GM12878 (cell line): ENCODE measurements at regions not wholly inside any gene's neighbourhood (a gene's known extent, or its start where the extent isn't known, plus 50 kb on each side); places are given as distances from the start of the nearest gene placed in this dataset.

ENCODE experiments used
- ATF3 ChIP-seq: IDR thresholded peaks from 2 replicates; pipeline ENCODE4 v1.6.1; 2011; ENCODE audit warnings: low read depth, mild to moderate bottlenecking, low read length, moderate library complexity, borderline replicate concordance; ENCODE audit errors: extremely low read depth
- EZH2 ChIP-seq: IDR thresholded peaks from 2 replicates; pipeline ENCODE4 v1.6.1; 2012; ENCODE audit warnings: low read depth, mild to moderate bottlenecking, control low read depth, inconsistent platforms, low read length, borderline replicate concordance; ENCODE audit not compliant: control insufficient read depth
- GABPA ChIP-seq: IDR thresholded peaks from 2 replicates; pipeline ENCODE4 v1.6.1; 2014; ENCODE audit warnings: antibody characterized with exemption, low read depth, mild to moderate bottlenecking, inconsistent platforms
- HDAC6 ChIP-seq: fragments of 200-600 bp; sonication (generic); IDR thresholded peaks from one replicate; pipeline ENCODE4 v1.8.0; 2017; ENCODE audit warnings: antibody characterized with exemption; ENCODE audit not compliant: unreplicated experiment
- NFYB ChIP-seq: IDR thresholded peaks from 2 replicates; pipeline ENCODE4 v1.6.1; 2011; ENCODE audit warnings: low read depth, mild to moderate bottlenecking, low read length, improper control_type of control experiment, moderate library complexity; ENCODE audit not compliant: insufficient read depth
- POLR2A ChIP-seq: IDR thresholded peaks from 2 replicates; pipeline ENCODE4 v1.6.1; 2011; ENCODE audit warnings: low read depth, mild to moderate bottlenecking, low read length

DNA sequence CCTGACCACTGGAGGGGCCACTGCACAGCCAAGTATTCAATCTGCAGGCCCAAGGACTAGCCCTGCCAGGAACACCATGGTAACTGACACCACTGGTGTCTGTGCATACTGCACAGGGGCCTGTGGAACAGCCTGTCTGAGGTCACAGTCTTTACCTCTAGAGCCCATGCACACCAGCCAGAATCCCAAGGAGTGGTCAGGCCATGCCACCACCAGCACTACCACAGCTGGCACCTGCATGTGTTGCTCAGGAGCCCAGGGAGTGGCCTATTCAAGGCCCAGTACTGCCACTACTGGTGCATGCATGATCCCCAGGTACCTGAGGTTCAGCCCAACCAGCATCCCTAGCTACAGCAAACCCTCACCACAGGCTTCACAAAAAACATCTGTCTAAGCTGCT lies 546.0 kb upstream of the RGMB start:
- no peak for TF ChIP-seq GABPA
- no peak for TF ChIP-seq ATF3
- TF ChIP-seq NFYB = no peak
- TF ChIP-seq HDAC6 = no peak
- TF ChIP-seq EZH2 = no peak
- no peak for TF ChIP-seq POLR2A
